ENCODE measurements at regions not wholly inside any gene's neighbourhood (a gene's known extent, or its start where the extent isn't known, plus 50 kb on each side); places are given as distances from the start of the nearest gene placed in this dataset.
A peak's percentile ranks its signal among the peaks of the same experiment; 100 is the strongest.
"Not testable (repeated sequence)": the region's sequence is repeated elsewhere in the genome, so short reads cannot be mapped to it uniquely, and the experiment has no call there.

DNA sequence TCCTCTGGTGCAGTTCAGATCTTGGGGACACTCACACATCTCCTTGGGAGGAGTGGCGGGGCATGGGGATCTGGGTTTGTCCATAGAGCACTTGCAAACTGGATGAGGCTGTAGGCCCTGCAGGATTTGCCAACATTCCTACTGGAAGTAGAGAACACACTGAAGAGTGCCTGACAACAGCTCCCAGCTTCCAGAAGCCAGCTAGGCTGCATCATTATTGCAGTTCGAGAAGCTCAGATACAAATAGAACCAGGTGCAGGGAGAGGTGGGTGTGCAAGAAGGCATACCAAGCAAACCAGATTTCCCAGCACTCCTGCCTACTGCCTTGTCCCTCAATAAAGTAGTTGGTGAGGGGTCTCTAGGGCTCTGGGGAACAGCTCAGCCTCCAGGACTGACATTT, 52.5 kb downstream of the RHOB start:
- no peak for DNase-seq

DNA sequence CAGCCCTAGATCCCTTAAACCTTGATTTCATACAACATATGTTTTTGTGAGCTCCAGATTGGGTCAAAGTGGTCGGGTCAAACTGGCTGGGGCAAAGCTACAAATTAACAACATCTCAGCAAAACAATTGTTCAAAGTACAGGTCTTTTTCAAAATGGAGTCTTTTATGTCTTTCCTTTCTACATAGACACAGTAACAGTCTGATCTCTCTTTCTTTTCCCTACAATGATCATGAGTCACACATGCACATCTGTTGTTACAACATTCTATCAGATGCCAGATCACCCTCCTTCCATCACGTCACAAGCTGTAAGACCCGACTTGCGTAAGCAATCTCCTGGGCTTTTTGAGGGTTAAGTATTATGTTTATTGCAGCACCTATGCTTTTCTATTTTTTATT, 55.1 kb downstream of the RHOB start:
- peak; percentile 53 for DNase-seq

DNA sequence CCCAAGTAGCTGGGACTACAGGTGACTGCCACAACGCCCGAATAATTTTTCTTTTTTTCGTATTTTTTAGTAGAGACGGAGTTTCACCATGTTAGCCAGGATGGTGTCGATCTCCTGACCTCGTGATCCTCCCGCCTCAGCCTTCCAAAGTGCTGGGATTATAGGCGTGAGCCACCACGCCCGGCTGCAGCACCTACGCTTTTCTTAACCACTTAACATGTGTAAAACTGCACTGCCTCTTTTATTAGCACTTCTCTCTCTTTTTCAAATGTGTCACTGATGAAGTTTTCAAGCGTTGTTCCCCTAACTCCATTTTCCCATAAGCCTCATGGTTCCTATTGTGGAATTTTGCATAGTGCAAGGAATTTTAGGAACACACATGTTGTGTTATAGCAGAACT, 55.6 kb downstream of the RHOB start:
- DNase-seq: not testable (repeated sequence)

DNA sequence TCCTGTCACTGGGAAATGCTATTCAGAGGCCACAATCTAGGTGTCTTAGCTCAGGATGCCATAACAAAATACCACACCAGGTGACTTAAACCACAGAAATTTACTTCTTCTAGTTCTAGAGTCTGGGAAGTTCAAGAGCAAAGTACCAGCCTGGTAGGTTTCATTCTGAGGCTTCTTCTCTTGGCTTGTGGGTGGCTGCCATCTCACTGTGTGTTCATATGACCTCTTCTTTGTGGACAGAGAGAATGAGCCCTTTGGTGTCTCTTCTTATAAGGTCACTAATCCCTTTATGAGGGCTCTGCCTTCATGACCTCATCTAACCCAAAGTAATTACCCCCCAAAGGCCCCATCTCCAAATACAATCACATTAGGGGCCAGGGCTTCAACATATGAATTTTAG, 57.3 kb downstream of the RHOB start:
- no peak for DNase-seq

DNA sequence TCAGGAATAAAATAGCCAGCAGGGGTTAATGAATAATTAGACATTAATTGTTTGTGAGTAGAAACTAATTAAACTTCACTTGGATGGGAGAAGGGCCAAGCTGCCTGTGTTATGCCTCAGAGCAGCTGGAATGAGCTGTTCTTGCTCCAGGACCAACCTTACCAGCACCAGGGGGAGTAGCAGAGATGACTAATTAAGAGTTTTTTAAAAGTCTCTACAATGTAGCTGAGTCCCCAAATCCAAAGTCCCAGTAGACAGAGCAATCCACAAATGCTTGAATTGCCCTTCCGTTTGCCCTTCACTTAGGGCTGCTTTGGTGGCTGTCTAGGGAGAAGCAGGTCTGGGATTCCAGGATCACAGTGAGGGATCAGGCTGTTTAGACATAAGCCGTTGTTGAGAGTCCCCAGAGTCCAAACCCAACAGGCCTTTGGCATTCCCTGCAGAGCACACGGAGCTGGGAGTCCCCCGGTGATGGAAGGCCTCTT, 59.4 kb downstream of the RHOB start:
- DNase-seq: no peak

DNA sequence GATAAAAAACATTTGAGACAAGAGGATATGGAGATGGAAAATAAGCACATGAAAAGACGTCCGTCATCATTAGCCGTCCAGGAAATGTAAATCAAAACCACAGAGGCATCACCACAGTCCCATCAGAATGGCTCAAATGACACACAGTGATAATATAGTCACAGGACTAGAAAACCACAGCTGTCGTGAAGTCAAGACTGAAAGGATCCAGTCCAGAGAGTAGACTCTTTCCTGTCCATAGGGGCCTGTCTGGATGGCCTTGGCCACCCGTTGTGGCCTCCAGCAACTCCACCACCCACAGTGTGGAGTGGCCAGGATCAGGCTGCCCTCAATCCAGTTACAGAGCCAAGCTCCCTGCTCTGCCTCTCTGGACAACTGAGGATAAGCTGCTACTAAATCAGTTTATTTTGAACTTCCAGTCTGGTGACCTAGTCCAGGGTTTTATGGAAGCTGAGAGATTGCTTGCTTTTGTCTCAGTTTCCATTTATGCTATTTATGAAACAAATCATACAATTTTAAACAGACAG, 60.4 kb downstream of the RHOB start:
- no peak for DNase-seq

DNA sequence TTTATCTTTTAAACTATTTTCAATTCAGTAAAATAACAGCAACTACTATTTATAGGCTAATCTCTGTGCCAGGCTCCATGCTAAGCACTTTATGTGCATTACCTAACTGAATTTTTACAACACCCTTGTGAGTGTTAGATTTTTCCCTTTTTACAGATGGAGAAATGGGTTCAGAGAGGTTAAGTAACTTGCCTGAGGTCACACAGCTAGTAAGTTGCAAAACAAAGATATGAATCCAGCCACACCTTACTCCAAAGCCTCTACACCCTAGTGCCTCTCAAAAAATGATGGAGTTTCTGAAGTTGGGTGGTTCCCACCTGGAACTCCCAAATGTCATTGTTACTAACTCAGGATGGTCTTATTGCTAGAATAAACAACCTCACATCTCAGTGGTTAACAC, 60.8 kb downstream of the RHOB start:
- DNase-seq: no peak

DNA sequence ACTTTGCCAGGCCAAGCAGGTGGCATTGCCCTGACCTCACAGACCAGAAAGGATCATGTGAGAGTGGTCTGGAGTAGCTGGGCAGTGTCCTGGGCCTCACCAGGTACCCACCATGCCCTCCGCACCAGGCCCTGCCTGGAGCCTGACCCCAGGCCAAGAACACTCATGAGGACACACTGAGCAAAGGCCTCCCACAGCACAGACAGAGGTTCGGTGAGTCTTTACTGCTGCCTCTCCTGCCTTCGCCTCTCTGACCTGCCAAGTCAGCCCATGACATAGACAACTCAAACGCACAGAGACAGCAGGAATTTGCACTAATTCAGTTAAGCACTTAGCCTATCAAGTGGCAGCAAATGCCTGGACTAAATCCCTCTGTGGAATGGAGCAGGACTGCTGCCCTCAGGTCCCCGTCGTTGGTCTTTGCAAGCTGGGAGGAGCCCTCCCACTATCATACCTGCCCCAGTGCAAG, 62.5 kb downstream of the RHOB start:
- no peak for DNase-seq

DNA sequence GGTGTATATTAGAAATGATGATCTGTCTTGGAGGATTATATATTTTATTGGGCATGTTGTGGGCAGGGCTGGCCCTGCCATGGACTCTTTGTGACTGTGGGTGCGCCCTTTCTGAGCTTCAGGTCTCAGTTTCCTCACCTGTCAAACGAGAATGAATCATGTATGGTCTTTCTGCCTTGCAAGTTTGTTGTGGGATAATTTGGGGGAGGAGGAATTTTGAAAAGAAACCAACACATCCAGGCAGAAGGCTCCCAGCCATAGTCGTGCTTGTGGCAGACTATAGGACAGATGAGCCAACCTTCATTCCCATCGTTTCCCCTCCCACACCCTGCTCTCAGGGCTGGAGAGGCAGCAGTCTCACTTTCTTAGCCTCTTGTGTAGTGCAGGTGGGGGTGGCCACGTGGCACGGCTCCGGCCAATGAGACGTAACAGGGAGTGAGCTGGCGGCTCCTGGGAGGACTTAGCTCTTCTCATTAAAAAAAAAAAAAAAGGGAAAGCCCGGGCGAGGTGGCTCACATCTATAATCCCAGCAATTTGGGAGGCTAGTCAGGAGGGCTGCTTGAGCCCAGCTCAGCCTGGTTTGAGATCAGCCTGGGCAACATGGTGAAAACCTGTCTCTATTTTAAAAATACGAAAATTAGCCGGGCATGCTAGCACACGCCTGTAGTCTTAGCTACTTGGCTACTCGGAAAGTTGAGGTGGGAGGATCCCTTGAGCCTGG, 63.1 kb downstream of the RHOB start:
- DNase-seq: no peak

DNA sequence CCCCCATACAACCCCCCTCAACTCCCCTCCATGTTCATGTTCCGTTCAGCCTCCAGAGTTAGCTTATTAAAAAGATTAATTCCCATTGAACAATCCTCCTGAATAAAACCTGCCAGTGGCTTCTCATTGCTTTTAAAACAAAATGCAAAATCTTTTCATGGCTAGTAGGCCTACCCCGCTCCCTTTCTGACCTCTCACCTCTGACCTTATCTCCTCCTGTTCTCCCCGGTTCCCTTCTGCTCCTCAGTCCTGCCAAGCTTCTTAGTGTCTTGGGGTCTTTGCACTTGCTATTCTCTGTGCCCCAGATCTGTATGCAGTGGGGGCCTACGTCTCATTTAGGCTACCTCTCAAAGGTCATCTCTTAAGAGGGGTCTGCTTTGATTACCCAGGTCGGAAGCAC, 64.3 kb downstream of the RHOB start:
- DNase-seq: no peak

DNA sequence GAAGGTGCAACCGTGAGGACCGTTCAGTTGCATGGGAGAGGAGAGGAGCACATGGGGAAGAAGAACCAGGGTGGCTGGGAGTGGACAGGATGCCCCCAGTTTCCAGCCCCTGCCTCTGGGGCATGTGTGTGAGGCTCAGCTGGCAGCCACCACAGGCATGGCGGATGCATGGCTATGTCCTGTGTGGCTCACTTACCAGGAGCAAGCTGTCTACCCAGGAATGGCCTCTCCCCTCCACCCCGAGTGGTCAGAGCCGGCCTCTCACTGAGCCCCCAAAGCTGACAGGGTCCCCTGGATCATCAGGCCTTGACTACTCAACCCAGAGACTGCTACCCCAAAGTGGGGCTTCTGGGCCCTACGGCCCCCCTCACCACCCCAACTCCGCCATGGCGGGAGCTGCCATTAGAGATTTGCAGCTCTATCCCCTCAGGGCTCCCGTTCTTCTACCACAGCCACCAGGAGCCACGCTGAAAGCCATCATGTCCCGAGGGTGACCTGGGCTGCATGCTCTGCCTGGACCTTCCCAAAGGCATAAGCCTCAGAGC, 65.3 kb downstream of the RHOB start:
- DNase-seq: no peak

DNA sequence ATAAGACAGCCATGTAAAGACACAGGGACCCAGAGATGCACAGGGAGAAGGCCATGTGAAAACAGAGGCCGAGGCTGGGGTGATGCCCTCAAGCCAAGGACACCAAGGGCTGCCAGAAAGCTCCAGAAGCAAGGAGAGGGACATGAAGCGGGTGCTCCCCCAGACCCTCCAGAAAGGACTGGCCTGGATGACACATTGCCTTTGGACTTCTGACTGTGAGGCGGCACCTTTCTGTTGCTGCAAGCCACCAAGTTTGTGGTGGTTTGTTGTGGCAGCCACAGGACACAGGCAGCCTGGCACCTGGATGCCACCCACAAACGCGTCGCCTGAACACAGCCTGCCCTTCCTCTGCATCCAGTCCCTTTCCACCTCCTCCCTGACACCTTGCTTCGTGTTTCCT, 67.1 kb downstream of the RHOB start:
- DNase-seq: no peak

DNA sequence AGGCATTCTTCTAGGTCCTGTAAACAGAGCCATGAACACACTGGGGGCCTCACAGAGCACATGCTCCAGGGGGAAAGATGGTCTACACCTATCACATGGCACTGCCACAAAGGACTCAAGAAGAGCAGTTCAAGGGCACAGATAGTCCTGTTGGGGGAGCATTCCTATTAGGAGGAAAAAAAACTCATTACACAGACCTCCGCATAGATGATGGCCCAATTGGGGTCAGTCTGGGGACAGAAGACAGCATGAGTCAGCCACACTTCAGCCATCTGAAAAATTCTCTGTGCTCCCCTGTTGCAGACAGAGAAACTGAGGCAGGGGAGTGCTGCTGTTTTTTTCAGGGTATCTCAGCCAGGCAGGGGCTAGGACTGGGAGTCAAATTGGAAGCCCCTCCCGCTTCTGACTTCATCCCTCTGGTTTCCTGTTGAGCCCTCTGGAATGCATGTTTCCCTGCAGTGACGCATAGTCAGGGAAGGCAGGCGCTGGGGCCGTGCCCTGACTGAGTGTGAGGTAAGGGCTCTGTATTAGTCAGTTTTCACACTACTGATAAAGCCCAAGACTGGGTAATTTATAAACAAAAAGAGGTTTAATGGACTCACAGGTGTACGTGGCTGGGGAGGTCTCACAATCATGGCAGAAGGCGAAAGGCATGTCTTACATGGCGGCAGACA, 67.9 kb downstream of the RHOB start:
- DNase-seq: peak; percentile 80

DNA sequence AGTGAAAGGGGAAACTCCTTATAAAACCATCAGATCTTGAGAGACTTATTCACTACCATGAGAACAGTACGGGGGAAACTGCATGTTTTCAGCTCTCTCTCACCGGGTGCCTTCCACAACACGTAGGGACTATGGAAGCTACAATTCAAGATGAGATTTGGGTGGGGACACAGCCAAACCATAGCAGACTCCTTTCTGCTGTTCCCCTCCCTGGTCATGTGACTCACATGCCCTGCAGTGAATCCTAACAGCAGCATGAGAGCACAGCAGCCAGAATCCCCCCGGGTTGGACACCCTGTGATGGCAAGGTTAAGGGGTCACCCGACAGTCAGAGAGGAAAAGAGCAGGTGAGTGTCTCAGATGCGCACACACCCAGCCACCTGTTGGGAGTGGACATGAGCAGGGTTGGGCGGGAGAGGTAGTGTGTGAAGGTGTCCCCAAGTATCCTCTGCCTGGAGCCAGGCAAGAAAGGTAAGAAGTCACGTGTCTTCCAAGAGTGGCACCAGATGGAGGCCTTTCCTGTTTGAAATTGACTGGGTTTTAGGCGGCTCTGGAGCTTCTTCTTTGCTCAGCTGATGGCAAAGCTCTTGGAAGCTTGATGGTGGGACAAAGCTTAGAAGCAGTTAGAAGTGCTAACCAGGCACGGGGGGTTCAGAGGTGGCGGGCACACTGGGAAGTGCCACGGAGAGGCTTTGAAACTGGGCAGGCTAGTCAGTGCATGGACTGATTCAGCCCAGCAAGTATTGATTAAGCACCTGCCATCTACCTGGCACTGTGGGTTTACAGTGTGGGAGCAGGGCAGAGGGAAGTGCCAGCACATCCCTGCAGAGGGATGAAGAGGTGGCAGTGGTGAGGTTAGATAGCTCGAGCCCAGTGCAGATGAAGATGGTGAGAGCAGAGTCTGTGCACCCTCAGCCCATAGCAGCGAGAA, 68.7 kb downstream of the RHOB start:
- no peak for DNase-seq

DNA sequence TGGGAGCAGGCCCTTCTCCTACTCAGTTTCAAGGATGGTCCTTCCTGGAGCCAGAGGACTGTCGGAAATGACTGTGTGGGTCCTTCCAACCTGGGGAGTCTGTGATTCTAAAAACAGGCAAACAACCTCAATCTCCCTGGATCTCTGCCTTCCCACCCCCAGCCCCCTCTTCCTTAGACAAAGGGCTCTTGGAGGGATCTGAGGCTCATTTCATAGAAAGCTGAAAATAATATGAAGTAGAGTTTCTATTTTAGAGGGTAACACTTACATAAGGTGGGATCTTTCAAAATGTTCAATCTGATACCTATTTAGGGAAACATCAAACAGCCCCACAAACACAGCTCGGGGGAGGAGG, 69.4 kb downstream of the RHOB start:
- DNase-seq: no peak

DNA sequence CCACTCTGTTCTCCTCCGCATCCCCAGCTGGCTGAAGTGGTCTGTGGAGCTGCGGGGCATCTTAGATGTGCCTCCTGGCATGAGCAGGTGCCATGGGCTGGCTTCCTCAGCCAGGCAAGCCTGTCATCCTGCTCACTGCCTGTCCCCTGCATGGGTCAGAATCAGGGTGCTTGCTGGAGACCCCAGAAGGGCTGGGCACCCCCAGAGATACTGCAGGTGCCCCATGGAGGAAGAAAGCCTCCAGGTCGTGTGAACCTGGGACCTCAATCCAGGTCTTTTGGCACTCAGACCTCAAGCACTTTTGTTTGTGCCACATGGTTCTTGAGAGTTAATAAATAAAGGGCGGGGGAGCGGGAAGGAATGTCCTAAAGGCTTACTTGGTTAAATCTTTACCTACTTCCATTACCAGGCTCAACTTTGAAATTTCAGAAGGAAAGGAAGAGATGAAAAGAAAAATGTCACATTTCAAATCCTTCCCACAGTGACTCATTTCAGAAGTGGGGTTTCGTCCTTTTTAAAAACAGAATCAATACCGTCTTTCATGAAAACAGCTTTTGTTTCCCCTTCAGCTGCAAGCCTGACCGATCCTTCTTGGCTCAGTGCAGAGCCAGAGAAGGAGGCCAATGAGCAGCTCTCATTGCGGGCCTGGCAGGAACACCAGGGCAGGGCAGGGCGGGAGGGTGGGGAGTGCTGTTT, 69.9 kb downstream of the RHOB start:
- no peak for DNase-seq

DNA sequence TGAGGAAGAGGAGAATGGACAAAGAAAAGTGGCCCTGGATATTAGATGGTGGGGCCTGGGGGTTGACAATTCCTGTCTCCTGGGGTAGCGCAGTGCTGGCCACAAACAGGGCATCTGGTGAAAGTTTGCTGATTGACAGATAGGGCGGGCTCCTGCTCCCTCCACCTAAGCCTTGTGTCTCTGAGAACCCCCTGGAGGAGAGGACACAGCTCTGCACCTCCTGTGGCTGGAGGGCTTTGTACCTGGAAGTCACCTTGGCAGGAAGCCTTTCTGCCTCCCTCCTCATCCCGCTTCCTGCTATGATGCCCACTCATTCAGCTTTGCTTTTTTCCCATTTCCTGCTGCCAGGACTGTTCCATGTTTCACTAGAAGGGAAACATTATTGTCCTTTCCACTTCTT, 72.4 kb downstream of the RHOB start:
- DNase-seq: no peak

DNA sequence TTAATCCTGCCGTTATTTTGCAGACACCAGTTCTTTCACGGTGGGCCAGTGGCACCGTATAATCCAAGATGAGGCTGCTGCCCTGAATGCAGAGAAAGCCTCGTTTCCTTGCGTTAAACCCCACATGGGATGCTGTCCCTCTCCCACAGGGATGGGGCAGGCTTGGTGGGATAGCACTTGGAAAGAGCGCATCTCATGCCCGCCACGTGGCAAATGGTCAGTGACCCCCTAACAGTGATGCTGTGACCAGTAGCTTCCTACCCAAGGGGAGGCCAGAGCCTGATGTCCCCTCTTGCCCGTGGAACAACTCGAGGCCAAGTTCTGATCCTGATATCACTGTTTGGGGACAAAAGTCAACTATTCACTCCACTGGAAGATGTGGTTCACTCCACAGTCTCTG, 73.3 kb downstream of the RHOB start:
- no peak for DNase-seq

DNA sequence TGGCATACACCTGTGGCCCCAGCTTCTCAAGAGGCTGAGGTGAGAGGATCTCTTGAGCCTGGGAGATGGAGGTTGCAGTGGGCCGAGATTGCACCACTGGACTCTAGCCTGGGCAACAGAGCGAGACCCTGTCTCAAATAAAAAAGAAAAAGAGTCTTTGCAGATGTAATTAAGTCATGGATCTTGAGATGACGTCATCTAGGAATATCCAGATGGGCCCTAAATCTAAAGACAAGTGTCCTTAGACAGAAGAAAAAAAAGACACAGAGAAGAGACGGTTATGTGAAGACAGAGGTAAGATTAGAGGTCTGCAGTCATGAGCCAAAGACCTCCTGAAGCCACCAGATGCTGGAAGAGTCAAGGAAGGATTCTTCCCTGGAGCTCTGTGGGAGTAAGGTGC, 74.3 kb downstream of the RHOB start:
- DNase-seq: no peak

DNA sequence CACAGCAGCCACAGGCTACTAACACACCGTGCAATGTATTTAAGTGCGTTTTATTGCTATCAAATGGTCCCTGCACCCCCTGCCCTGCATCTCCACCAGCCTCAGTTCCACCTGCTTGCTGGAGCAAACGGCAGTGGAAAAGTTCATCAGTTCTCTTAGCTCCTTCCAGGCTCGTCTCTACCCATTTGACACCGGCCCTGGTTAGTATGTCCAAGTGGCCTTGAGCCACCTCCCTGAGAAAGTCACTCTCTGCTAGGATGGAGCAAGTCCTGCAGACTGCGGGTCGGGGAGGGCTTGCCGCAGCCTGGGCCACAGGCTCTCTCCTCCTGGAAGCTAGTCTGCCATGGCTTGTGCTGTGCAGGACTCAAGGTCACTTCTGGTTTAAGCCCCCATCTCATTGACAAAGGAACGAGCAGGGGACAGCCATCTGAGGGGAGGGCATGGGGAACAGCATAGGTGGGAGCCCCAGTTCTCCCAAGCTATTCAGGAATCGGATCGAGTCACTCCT, 74.9 kb downstream of the RHOB start:
- DNase-seq: no peak

DNA sequence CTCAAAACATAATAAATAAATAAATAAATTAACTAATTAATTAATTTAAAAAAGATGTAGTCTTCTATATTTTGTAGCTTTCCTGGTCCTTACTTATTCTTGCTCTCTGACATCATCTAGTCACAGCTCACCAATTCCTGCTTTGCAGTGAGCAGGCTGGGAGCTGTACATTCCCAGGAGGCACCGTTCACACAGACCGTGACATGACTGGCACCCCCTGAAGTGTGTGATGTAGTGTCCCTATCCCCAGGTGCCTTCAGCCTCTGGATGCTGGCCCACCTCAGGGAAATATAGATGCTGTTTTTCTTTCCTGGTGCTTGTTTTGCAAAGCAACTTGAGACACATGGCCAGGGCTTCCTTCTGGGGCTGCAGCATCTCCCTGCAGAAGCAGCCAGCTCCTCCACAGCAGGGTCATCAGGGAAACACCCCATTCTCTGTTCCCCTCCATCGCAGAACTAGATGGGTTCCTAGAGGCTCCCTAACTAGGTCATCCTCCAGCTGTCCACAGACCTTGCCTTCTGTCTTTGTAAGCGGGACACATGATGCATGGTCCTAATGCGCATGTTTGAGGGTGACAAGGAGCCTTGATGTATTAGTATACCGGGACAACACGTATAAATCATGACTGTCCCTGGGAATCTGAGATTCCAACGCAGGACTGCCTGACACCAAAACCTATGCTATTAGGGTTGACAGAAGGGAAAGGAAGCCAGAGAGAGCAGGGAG, 76.4 kb downstream of the RHOB start:
- no peak for DNase-seq

DNA sequence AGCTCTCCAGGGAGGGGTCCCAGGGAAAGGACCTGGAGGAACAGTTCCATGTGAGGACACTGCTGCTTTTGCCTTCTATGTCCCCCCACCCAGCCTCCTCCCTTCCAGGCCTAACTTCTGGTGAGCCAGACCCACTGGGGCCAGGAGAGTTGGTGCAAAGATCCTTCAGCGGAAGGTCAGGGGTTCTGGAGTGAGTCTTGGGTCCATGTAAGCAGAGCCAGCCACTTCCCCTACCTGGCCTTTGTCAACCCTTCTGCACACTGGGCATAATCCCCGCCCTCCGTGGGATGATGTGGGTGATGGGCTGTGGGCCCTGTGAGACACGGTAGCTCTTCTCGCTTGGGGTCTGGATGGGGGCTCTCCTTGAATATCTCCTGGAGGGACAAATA, 76.9 kb downstream of the RHOB start:
- no peak for DNase-seq
